Right cardiac atrium (tissue), 5 donors: ENCODE measurements at regions not wholly inside any gene's neighbourhood (a gene's known extent, or its start where the extent isn't known, plus 50 kb on each side); places are given as distances from the start of the nearest gene placed in this dataset.

Experiments
- ATAC-seq, 2 donors: fragments of 200-7000 bp; cut with Tn5 transposase; one replicate each; pipeline versions ENCODE4 v1.8.0 to v1.9.1; 2020; ENCODE audit warnings: moderate library complexity in 2 of 2, mild to moderate bottlenecking in 1 of 2
- DNase-seq, 3 donors: peaks; one replicate each; pipeline ENCODE4 v3.0.0-alpha.2; 2020
- H3K27ac ChIP-seq: one replicate; pipeline ENCODE4 v1.5.1; 2013; ENCODE audit warnings: mild to moderate bottlenecking, low read length, control low read depth, moderate library complexity
- H3K27me3 ChIP-seq: one replicate; pipeline ENCODE4 v1.6.1; 2013; ENCODE audit not compliant: control insufficient read depth, insufficient read depth
- H3K4me1 ChIP-seq: one replicate; pipeline ENCODE4 v1.6.1; 2013; ENCODE audit warnings: low read length; ENCODE audit not compliant: control insufficient read depth, insufficient read depth
- H3K4me3 ChIP-seq: one replicate; pipeline ENCODE4 v1.5.1; 2013; ENCODE audit warnings: low read length, control low read depth
- H3K9me3 ChIP-seq: one replicate; pipeline ENCODE4 v1.6.1; 2013; ENCODE audit warnings: low read length; ENCODE audit not compliant: control insufficient read depth
- WGBS: extraction: QIAGEN DNeasy Blood & Tissue Kit; methylation state at CpG from one replicate; pipeline ENCODE4 v1.1.7; 2013; 5-methylcytosine and 5-hydroxymethylcytosine counted together
- intact Hi-C, 4 donors: fragments of 100-400 bp; cut with DNase I; formaldehyde crosslinking; loops; one replicate each; pipeline versions ENCODE4 v1.11.0 to v1.14.0; 2022 to 2023
- donor health status: healthy with polysubstance abuse.
- donor health status: DM: no; HTN: yes; CAD: no.
- donor health status: DM: no; HTN: no; CAD: no.
- donor health status: DM: no; HTN: yes; CAD: no; lungs with severe emphysema.
- donor health status: DM: yes; HTN: yes; CAD: no.

DNA sequence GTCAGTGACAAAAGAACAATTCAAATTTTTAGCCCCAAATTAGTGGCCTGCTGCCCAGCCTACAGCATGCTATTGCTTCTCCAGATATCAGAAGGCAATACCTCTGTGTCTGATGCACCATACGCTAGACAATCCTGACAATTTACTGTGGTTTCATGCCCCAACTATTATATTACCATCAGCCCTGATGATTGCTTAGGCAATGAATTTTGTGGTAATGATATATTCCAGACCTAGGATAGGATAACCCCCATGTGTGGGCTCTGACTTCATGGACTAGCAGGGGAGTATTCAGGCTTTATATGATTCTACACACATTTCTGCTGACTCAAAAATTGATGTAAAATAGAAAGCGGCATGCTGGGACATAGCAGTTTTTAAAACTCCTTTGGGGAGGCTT is 168.7 kb upstream of the FST start:
- ATAC-seq, result no peak
- no peaks in the 10 kb centered on the region for H3K27me3 ChIP-seq
- peaks cover 2% of the 10 kb centered on the region for H3K9me3 ChIP-seq
- no peak overlapping the region for H3K4me3 ChIP-seq
- H3K27ac ChIP-seq, result no peak overlapping the region
- intact Hi-C loops, result no loop called here
- DNase-seq, result no peak
- WGBS, result 90% methylated on average over 2 of the region's 2 CpGs
- no peaks in the 10 kb centered on the region for H3K4me1 ChIP-seq

DNA sequence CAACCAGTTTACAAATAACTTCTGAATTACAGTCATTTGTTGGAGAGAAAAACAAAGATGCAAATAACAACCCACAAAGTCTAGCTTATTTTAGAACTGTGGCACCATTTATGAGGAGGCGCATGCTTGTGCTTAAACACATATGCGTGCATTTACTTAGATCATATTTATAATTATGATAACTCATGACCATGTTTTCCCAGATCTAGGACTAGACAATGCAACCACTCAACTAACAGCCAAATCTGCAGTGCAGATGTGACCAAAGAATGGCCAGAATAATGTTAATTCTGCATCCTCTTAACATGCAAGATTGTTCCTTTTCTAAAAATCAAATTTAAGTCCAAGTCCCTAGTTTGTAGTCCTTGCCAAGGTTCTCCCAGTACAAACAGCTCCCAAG is 167.3 kb upstream of the FST start:
- peaks cover 2% of the 10 kb centered on the region for H3K9me3 ChIP-seq
- H3K27ac ChIP-seq, result no peak overlapping the region
- 91% methylated on average over 2 of the region's 2 CpGs for WGBS
- H3K27me3 ChIP-seq, result no peaks in the 10 kb centered on the region
- H3K4me3 ChIP-seq, result no peak overlapping the region
- intact Hi-C loops, result no loop called here
- no peaks in the 10 kb centered on the region for H3K4me1 ChIP-seq
- DNase-seq (no peak), ATAC-seq (no peak)

DNA sequence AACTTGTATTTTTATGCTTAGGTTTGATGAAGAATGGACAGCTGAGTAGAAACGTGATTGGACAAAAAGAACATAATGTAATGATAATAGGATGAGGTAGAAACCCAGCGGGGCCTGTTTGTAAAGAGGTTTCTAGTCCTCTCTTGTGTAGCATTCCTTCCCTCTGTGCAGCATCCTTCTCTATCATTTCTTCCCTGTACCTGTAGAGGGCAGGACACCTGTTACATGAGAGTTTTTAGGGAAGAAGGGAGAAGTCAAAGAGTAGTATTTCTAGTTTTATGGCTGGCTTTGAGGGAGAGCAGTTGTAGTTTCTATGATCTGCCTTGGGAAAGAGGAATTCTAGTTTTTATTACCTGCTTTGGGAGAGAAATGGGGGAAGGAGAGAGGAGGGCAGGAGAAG is 162.1 kb upstream of the FST start:
- no peaks in the 10 kb centered on the region for H3K27me3 ChIP-seq
- no peak for DNase-seq
- intact Hi-C loops, result no loop called here
- H3K27ac ChIP-seq, result no peak overlapping the region
- no peak overlapping the region for H3K4me3 ChIP-seq
- 50% methylated on average over 2 of the region's 2 CpGs for WGBS
- H3K4me1 ChIP-seq, result no peaks in the 10 kb centered on the region
- H3K9me3 ChIP-seq, result peaks cover 2% of the 10 kb centered on the region
- ATAC-seq, result no peak

DNA sequence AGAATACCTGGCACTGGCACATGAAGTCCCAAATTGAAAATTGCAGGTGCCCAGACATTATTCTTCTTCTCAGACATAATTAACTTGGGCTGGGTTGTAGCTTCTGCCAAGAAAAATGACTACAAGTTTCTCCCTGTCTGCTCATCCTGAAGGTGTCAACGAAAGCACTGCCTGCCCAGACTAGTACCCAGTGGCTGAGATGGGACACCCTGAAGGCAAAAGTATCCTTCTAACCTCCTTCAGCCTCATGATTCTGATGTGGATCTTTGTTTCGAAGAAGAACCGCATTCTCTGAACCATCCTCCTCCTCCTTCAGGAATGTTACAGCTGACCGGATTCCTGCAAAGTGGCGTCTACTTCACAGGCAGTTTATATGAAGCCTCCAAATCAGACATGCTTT is 161.1 kb upstream of the FST start:
- Histone ChIP-seq H3K27ac (no peak overlapping the region), H3K27me3 (no peaks in the 10 kb centered on the region), H3K4me3 (no peak overlapping the region), H3K4me1 (no peaks in the 10 kb centered on the region), H3K9me3 (peaks cover 2% of the 10 kb centered on the region)
- ATAC-seq (no peak), DNase-seq (no peak)
- intact Hi-C loops, result no loop called here
- 77% methylated on average over 5 of the region's 5 CpGs for WGBS

DNA sequence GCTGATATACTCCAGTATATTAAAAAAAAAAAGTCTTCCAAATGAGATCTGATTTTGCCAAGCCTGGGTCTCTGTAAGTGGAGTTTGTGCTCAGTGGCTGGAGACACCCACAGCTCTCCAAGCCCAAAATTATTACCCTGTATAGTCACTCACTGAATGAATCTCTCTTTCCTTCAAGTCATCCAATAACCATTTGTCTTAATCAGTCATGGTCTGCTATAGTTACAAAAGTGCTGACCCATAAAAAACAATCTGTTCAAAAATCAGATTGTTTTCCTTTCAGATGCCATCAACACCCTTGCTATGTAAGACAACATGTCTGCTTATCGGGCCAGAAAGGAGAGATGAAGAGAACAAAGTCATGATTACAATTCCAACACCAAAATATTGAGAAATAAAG is 159.4 kb upstream of the FST start:
- no peaks in the 10 kb centered on the region for H3K27me3 ChIP-seq
- H3K4me1 ChIP-seq, result no peaks in the 10 kb centered on the region
- DNase-seq, result no peak
- intact Hi-C loops, result no loop called here
- WGBS, result 86% methylated on average over 1 of the region's 1 CpG
- H3K27ac ChIP-seq, result no peak overlapping the region
- no peak overlapping the region for H3K4me3 ChIP-seq
- ATAC-seq, result no peak
- H3K9me3 ChIP-seq, result peaks cover under 1% of the 10 kb centered on the region

DNA sequence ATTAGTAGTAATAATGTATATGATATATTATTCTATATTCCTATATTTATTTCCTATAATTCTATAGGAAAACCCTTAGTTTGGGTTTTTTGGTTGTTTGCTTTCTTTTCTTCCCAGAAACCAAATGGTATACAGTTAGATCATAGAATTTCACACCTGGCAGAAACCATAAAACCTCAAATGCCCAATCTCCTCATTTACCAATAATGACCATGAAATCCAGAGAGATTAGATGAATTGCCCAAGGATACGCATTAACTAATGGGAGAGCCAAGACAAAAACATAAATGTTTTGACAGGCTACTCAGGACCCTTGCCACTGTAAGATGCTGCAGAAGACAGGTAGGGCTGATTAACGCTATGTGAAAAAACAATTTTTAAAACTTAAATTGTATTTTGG is 158.7 kb upstream of the FST start:
- intact Hi-C loops, result no loop called here
- Histone ChIP-seq H3K27me3 (no peaks in the 10 kb centered on the region), H3K4me1 (no peaks in the 10 kb centered on the region), H3K9me3 (no peaks in the 10 kb centered on the region), H3K4me3 (no peak overlapping the region), H3K27ac (no peak overlapping the region)
- DNase-seq, result no peak
- ATAC-seq, result no peak
- 94% methylated on average over 2 of the region's 2 CpGs for WGBS

DNA sequence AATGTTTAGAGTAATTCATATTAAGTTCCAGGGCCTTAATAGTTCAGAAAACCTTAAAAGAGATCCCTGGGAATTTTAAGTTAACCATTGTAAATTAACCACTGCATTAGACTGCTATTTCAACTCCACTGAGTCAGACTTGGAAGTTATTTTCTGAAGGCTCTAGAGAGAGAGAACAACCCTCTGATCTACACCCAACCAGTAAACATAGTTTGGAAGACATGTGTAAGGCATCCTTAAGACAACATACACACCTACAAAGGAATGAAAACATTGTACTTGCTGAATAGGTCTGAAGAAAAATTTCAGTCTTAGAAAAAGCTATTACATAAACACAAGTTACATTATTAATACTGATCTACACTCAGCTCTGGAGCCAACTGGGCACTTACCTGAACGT is 158.2 kb upstream of the FST start:
- intact Hi-C loops, result no loop called here

DNA sequence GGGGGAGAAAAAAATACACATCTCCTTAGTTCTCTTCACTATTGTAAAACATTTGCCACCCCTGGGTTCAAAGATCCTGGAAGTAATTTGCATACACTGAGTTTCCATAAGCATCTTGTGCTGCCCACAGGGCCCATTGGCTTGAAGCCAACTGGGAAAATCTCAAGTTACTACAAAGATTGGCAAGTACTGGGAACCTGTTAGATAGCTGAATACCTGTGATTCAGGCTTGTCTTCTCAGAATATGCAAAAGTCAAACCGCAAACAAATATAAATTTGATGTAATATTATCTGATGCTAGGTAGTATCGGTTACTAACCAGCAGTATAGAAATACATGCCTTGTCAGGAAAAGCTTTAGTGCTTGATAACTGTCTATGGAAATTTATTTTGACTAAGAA is 156.9 kb upstream of the FST start:
- intact Hi-C loops, result no loop called here
- Histone ChIP-seq H3K9me3 (no peaks in the 10 kb centered on the region), H3K4me3 (no peak overlapping the region), H3K4me1 (no peaks in the 10 kb centered on the region), H3K27me3 (no peaks in the 10 kb centered on the region), H3K27ac (no peak overlapping the region)
- WGBS, result 98% methylated on average over 2 of the region's 2 CpGs
- ATAC-seq (no peak), DNase-seq (no peak)

More for the DNA sequence above, 158.2 kb upstream of the FST start:
- Histone ChIP-seq H3K4me1 (no peaks in the 10 kb centered on the region), H3K9me3 (no peaks in the 10 kb centered on the region), H3K4me3 (no peak overlapping the region), H3K27ac (no peak overlapping the region), H3K27me3 (no peaks in the 10 kb centered on the region)
- 71% methylated on average over 1 of the region's 1 CpG for WGBS
- DNase-seq (no peak), ATAC-seq (no peak)

DNA sequence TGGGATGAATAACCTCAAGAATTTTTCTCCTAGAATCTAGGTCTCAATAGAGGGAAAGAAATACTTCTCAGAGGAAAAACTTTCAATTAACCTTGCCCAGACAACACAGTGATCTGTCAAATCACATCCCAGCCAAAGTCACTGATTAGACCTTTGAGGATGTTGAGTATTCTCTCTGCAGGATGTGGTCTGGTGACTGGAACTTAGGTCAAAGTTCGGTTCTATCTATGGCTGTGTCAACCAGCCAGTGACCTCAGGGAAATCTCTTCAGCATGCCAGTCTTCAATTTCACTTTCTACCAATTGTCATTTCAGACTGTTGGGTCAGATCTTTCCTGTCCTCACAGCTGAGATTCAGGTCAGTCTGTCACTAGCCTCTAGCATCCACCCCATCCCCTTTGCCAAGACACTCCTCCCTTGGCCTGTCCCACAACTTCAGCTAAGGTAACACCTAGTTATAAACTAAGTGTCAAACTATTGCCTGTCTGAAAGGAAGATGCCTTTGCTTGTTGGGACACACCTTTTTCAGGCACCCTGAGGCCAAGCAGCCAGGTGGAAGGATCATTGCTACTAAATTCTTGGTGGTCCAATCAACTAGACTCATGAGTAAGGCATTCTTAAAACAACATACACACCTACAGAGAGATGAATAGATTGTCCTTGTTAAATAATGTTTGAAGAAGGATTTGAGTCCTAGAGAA is 156.3 kb upstream of the FST start:
- H3K9me3 ChIP-seq, result no peaks in the 10 kb centered on the region
- 64% methylated on average over 1 of the region's 1 CpG for WGBS
- ATAC-seq (no peak), DNase-seq (no peak)
- no peak overlapping the region for H3K27ac ChIP-seq
- H3K4me3 ChIP-seq, result no peak overlapping the region
- H3K4me1 ChIP-seq, result no peaks in the 10 kb centered on the region
- no peaks in the 10 kb centered on the region for H3K27me3 ChIP-seq
- intact Hi-C loops, result no loop called here

DNA sequence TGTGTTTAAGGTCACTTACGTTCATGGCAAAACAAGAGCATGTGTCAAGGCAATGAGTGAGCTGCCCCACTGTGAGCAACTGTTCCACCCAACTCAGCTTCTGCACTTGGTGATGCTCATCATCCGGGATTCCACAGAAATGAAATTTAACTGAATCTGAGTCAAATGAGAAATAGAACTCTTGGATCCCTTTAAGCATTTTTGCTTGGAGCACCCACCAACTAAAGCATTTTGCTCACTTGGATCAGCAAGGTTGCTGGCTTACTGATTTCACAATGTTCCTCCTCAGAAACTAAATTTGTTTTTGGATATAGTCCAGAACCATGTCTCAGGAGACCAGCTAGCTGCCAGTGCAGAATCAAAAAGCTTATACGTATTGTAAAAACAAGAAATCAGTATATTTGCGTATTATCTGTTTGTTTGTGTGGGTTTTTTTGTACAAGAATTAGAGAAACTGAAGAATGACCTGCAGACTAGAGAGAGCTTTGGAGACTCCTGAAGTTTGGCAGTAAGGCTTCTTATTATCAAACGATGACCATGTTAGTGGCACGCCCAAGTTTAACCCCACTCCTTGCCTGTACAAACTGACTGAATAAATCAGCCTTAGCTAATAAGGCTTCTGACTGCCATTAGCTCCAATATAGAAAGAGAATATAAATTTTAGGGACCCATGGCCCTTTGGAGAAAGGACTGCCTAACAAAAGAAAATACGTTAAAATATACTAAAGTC is 153.8 kb upstream of the FST start:
- Histone ChIP-seq H3K4me1 (no peaks in the 10 kb centered on the region), H3K9me3 (no peaks in the 10 kb centered on the region), H3K27ac (peak overlapping the region; percentile 52), H3K27me3 (no peaks in the 10 kb centered on the region), H3K4me3 (no peak overlapping the region)
- intact Hi-C loops, result no loop called here
- ATAC-seq, result peak; percentile 57 to 82
- DNase-seq, result peak in 1 of 3 donors; percentile 53
- 52% methylated on average over 7 of the region's 7 CpGs for WGBS

DNA sequence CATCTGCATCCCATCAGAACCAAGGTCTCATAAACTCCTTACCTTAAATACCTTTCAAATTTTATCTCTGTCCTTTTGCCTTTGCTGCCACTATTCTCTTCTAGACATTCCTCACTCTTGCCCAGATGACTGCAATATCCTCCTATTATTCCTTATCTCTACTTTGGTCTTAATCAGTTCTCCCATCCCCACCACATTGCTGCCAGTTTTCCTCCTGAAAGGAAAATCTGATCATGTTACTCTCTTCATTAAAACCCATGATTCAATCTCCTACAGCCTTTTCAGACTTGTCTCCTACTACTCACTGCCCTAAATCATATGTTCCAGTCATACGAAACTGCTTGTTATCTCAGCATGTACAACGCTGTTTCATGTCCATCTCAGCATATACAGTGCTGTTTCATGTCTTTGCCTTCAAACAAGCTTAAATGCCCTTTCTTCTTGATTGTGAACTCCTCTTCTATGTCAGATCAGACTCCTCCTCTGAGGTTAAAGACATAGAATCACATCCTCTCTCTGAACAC is 152.6 kb upstream of the FST start:
- intact Hi-C loops, result no loop called here
- Histone ChIP-seq H3K27me3 (no peaks in the 10 kb centered on the region), H3K27ac (no peak overlapping the region), H3K4me1 (no peaks in the 10 kb centered on the region), H3K4me3 (no peak overlapping the region), H3K9me3 (no peaks in the 10 kb centered on the region)
- no peak for ATAC-seq
- no peak for DNase-seq
- WGBS, result 74% methylated on average over 2 of the region's 2 CpGs
